H9 (cell line): ENCODE measurements at regions not wholly inside any gene's neighbourhood (a gene's known extent, or its start where the extent isn't known, plus 50 kb on each side); places are given as distances from the start of the nearest gene placed in this dataset.

Source experiments
- DNase-seq: peaks from one replicate; pipeline ENCODE4 v3.0.0-alpha.2; 2017
- H2AFZ ChIP-seq: one replicate; pipeline ENCODE4 v1.6.1; 2013; ENCODE audit warnings: mild to moderate bottlenecking, low read length, control low read depth, moderate library complexity
- H2AK5ac ChIP-seq: 2 replicates; pipeline ENCODE4 v1.6.1; 2013; ENCODE audit warnings: low read length, control low read depth, mixed read lengths; ENCODE audit not compliant: insufficient read length
- H2BK120ac ChIP-seq: one replicate; pipeline ENCODE4 v1.6.1; 2013; ENCODE audit warnings: low read depth, mild to moderate bottlenecking, low read length, control low read depth, inconsistent platforms; ENCODE audit not compliant: poor library complexity, severe bottlenecking
- H2BK12ac ChIP-seq: 2 replicates; pipeline ENCODE4 v1.6.1; 2013; ENCODE audit warnings: low read length, control low read depth, mixed read lengths, low read depth; ENCODE audit not compliant: insufficient read length
- H2BK15ac ChIP-seq: 2 replicates; pipeline ENCODE4 v1.6.1; 2013; ENCODE audit warnings: low read depth, low read length, control low read depth
- H2BK20ac ChIP-seq: one replicate; pipeline ENCODE4 v1.6.1; 2013; ENCODE audit warnings: low read depth, mild to moderate bottlenecking, low read length, control low read depth, inconsistent platforms; ENCODE audit not compliant: poor library complexity, severe bottlenecking
- H2BK5ac ChIP-seq: 2 replicates; pipeline ENCODE4 v1.6.1; 2013; ENCODE audit warnings: low read length, control low read depth, mixed read lengths; ENCODE audit not compliant: insufficient read length
- H3K14ac ChIP-seq: 2 replicates; pipeline ENCODE4 v1.6.1; 2013; ENCODE audit warnings: low read length, control low read depth; ENCODE audit not compliant: insufficient read depth
- H3K18ac ChIP-seq: 2 replicates; pipeline ENCODE4 v1.6.1; 2013; ENCODE audit warnings: low read depth, mild to moderate bottlenecking, mixed read lengths, low read length, control low read depth; ENCODE audit not compliant: insufficient read length
- H3K23ac ChIP-seq: 2 replicates; pipeline ENCODE4 v1.6.1; 2013; ENCODE audit warnings: low read length, control low read depth, mixed read lengths, low read depth; ENCODE audit not compliant: insufficient read length
- H3K23me2 ChIP-seq: 2 replicates; pipeline ENCODE4 v1.6.1; 2013; ENCODE audit warnings: low read depth, mild to moderate bottlenecking, mixed read lengths, low read length, control low read depth; ENCODE audit not compliant: insufficient read length, poor library complexity, severe bottlenecking
- H3K27ac ChIP-seq: 2 replicates; pipeline ENCODE4 v1.5.1; 2013; ENCODE audit warnings: low read length, control low read depth, mixed read lengths, low read depth; ENCODE audit not compliant: insufficient read length
- H3K27me3 ChIP-seq: 2 replicates; pipeline ENCODE4 v1.6.1; 2013; ENCODE audit warnings: low read length, control low read depth, inconsistent platforms; ENCODE audit not compliant: insufficient read depth
- H3K4ac ChIP-seq: 2 replicates; pipeline ENCODE4 v1.6.1; 2013; ENCODE audit warnings: low read depth, mild to moderate bottlenecking, control low read depth, inconsistent platforms, low read length, moderate library complexity
- H3K4me1 ChIP-seq: 2 replicates; pipeline ENCODE4 v1.6.1; 2013; ENCODE audit warnings: low read length, control low read depth, inconsistent platforms; ENCODE audit not compliant: insufficient read depth
- H3K4me2 ChIP-seq: 2 replicates; pipeline ENCODE4 v1.6.1; 2013; ENCODE audit warnings: low read length, control low read depth, mixed read lengths; ENCODE audit not compliant: insufficient read length, insufficient read depth
- H3K56ac ChIP-seq: 2 replicates; pipeline ENCODE4 v1.6.1; 2013; ENCODE audit warnings: low read depth, mild to moderate bottlenecking, mixed read lengths, low read length, control low read depth; ENCODE audit not compliant: insufficient read length
- H3K79me1 ChIP-seq: 2 replicates; pipeline ENCODE4 v1.6.1; 2013; ENCODE audit warnings: low read depth, mild to moderate bottlenecking, moderate library complexity, low read length, control low read depth, inconsistent platforms; ENCODE audit not compliant: insufficient read depth, poor library complexity, severe bottlenecking
- H3K79me2 ChIP-seq: 2 replicates; pipeline ENCODE4 v1.6.1; 2013; ENCODE audit warnings: low read length, control low read depth, inconsistent platforms; ENCODE audit not compliant: insufficient read depth
- H3K9ac ChIP-seq: 2 replicates; pipeline ENCODE4 v1.6.1; 2013; ENCODE audit warnings: low read length, control low read depth, mixed read lengths; ENCODE audit not compliant: insufficient read length; ENCODE audit errors: extremely low read depth
- H3K9me3 ChIP-seq: one replicate; pipeline ENCODE4 v1.6.1; 2013; ENCODE audit warnings: low read depth, low read length, inconsistent platforms; ENCODE audit not compliant: control insufficient read depth
- H3T11ph ChIP-seq: one replicate; pipeline ENCODE4 v1.6.1; 2013; ENCODE audit warnings: mild to moderate bottlenecking, low read length, control low read depth, inconsistent platforms
- H4K20me1 ChIP-seq: one replicate; pipeline ENCODE4 v1.6.1; 2013; ENCODE audit not compliant: control insufficient read depth, insufficient read length, insufficient read depth
- H4K5ac ChIP-seq: 2 replicates; pipeline ENCODE4 v1.6.1; 2013; ENCODE audit warnings: low read depth, mild to moderate bottlenecking, mixed read lengths, low read length, control low read depth; ENCODE audit not compliant: insufficient read length
- H4K8ac ChIP-seq: replicated peaks from 2 replicates; pipeline ENCODE4 v1.6.1; 2013; ENCODE audit warnings: low read length, control low read depth, mixed read lengths, low read depth; ENCODE audit not compliant: insufficient read length
- H4K91ac ChIP-seq: 2 replicates; pipeline ENCODE4 v1.6.1; 2013; ENCODE audit warnings: low read depth, mild to moderate bottlenecking, moderate library complexity, mixed read lengths, low read length, control low read depth; ENCODE audit not compliant: insufficient read length
- H3K27ac Mint-ChIP-seq, 3 experiments: 2 replicates in 2 of 3; 3 replicates in 1 of 3; pipeline ENCODE4 v1.8.0; 2020 to 2021; ENCODE audit warnings: mixed read lengths in 3 of 3, mild to moderate bottlenecking in 1 of 3, moderate library complexity in 1 of 3
- H3K27me3 Mint-ChIP-seq: 2 replicates; pipeline ENCODE4 v1.8.0; 2021; ENCODE audit warnings: low read depth, mild to moderate bottlenecking, moderate library complexity, mixed read lengths
- H3K36me3 Mint-ChIP-seq, 3 experiments: 2 replicates in 2 of 3; 3 replicates in 1 of 3; pipeline ENCODE4 v1.8.0; 2020 to 2021; ENCODE audit warnings: low read depth in 3 of 3, mixed read lengths in 3 of 3; ENCODE audit not compliant: insufficient read depth in 1 of 3
- H3K4me1 Mint-ChIP-seq, 2 experiments: 2 replicates each; pipeline ENCODE4 v1.8.0; 2020; ENCODE audit warnings: mixed read lengths in 2 of 2
- H3K4me3 Mint-ChIP-seq, 2 experiments: 2 replicates in 1 of 2; 3 replicates in 1 of 2; pipeline ENCODE4 v1.8.0; 2020 to 2021; ENCODE audit warnings: mild to moderate bottlenecking in 2 of 2, mixed read lengths in 2 of 2, moderate library complexity in 1 of 2
- H3K9me3 Mint-ChIP-seq, 2 experiments: 2 replicates in 1 of 2; 3 replicates in 1 of 2; pipeline ENCODE4 v1.8.0; 2020; ENCODE audit warnings: mild to moderate bottlenecking in 2 of 2, mixed read lengths in 2 of 2, moderate library complexity in 1 of 2
- CTCF ChIP-seq: fragments of 200-600 bp; sonication (generic); conservative IDR thresholded peaks from 3 replicates; pipeline ENCODE4 v1.8.0; 2021; ENCODE audit warnings: antibody characterized with exemption, mild to moderate bottlenecking
- WGBS: extraction: QIAGEN DNeasy Blood & Tissue Kit; methylation state at CpG from one replicate; pipeline ENCODE4 v1.1.7; 2013; ENCODE audit warnings: missing lambda C conversion rate, low lambda C conversion rate, mixed read lengths; ENCODE audit not compliant: insufficient read length; ENCODE audit errors: extremely low coverage; 5-methylcytosine and 5-hydroxymethylcytosine counted together

GRCh38 chrX:21004835-21005234, 369.4 kb upstream of the CNKSR2 start:
- DNase-seq, result no peak
- Histone ChIP-seq H3K4me1 (no peaks in the 10 kb centered on the region), H3K4me2 (no peak overlapping the region), H3K79me2 (no peaks in the 10 kb centered on the region), H2BK12ac (no peak overlapping the region), H4K5ac (no peak overlapping the region), H3K23ac (no peak overlapping the region), H2AFZ (no peak overlapping the region), H3T11ph (no peak overlapping the region), H3K9ac (no peak overlapping the region), H2BK120ac (no peak overlapping the region), H4K8ac (no peak overlapping the region), H3K27me3 (no peaks in the 10 kb centered on the region), H3K23me2 (no peaks in the 10 kb centered on the region), H4K20me1 (no peaks in the 10 kb centered on the region), H2BK20ac (no peak overlapping the region), H2BK5ac (no peak overlapping the region), H2BK15ac (no peak overlapping the region), H2AK5ac (no peak overlapping the region), H3K27ac (no peak overlapping the region), H3K79me1 (no peaks in the 10 kb centered on the region), H3K9me3 (peaks cover 20% of the 10 kb centered on the region), H3K14ac (no peak overlapping the region), H3K18ac (no peak overlapping the region), H3K56ac (no peak overlapping the region), H3K4ac (no peak overlapping the region), H4K91ac (no peak overlapping the region)
- no CpG with 5 or more reads among the region's 2 CpGs for WGBS
- H3K9me3 Mint-ChIP-seq, result peaks cover 0 to 33% of the 10 kb centered on the region in 2 experiments; a peak in 3 of 5 replicates
- peaks cover 3% of the 10 kb centered on the region for H3K27me3 Mint-ChIP-seq
- no peak overlapping the region for H3K27ac Mint-ChIP-seq
- no peak for TF ChIP-seq CTCF
- H3K36me3 Mint-ChIP-seq, result peaks cover 0 to 9% (median 3%) of the 10 kb centered on the region in 3 experiments; a peak in 4 of 7 replicates
- H3K4me1 Mint-ChIP-seq, result peaks cover 10 to 11% of the 10 kb centered on the region in 2 experiments
- H3K4me3 Mint-ChIP-seq, result no peak overlapping the region
